GM10248 (cell line): ENCODE measurements at regions not wholly inside any gene's neighbourhood (a gene's known extent, or its start where the extent isn't known, plus 50 kb on each side); places are given as distances from the start of the nearest gene placed in this dataset.

Source experiments
- CTCF ChIA-PET: fragments of 300-600 bp; sonication (Branson Sonifier 250); formaldehyde crosslinking; extraction: SDS; loops from one replicate; lab custom pipeline; 2021; ENCODE audit warnings: antibody characterized with exemption; lab: Yijun Ruan, JAX
- POLR2A ChIA-PET: fragments of 350-650 bp; sonication (Branson Sonifier 250); formaldehyde crosslinking; extraction: SDS; loops from one replicate; lab custom pipeline; 2020; ENCODE audit warnings: antibody characterized with exemption; lab: Yijun Ruan, JAX
- DNase-seq: peaks from one replicate; pipeline ENCODE4 v3.0.0; 2012; ENCODE audit errors: extremely low spot score
- TF ChIP-seq, protein P1 (sequence below): IDR thresholded peaks from 2 replicates; pipeline ENCODE4 v1.5.1; 2012; ENCODE audit warnings: mild to moderate bottlenecking, low read depth; ENCODE audit errors: extremely low read depth, missing control alignments, control extremely low read depth

DNA sequence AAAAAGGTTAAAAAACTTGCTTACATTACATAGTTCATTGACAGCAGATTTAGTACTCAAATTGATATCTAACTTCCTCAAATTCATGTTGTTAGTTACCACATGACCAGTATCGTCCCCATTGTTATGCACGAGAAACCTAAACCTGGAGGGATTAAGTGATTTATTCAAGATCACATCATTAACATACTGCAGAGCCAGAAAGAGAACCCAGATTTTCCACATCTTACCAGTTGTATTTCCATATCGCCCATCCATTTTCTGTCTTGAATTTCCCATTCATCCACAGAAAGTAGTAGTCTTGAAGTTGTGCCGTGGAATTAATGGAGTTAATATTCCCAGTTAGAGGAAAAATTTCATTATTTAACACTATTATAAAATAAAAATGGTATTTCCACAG is 512.0 kb downstream of the METTL4 start:
- ChIA-PET CTCF (no interaction called here), POLR2A (no interaction called here)
- TF ChIP-seq, protein P1, sequence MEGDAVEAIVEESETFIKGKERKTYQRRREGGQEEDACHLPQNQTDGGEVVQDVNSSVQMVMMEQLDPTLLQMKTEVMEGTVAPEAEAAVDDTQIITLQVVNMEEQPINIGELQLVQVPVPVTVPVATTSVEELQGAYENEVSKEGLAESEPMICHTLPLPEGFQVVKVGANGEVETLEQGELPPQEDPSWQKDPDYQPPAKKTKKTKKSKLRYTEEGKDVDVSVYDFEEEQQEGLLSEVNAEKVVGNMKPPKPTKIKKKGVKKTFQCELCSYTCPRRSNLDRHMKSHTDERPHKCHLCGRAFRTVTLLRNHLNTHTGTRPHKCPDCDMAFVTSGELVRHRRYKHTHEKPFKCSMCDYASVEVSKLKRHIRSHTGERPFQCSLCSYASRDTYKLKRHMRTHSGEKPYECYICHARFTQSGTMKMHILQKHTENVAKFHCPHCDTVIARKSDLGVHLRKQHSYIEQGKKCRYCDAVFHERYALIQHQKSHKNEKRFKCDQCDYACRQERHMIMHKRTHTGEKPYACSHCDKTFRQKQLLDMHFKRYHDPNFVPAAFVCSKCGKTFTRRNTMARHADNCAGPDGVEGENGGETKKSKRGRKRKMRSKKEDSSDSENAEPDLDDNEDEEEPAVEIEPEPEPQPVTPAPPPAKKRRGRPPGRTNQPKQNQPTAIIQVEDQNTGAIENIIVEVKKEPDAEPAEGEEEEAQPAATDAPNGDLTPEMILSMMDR: no peak
- DNase-seq: no peak

DNA sequence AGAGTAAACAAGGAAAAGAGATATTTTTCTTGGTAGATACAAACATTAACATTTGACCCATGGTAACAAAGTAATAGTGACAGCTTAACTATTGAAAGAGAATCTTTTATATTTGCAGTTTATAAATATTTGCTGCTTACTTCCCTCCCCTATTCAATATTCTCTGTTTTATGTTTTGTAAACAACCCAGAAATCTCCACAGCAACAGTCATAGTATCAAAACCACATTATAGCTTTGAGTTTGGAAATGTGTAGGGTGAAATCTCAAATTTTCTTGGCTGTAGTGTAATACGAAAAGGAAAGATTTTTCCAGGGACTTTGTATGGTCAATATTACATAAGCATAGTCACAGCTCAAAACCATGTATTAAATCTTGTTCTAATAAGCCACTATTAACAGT is 511.2 kb downstream of the METTL4 start:
- ChIA-PET CTCF (no interaction called here), POLR2A (no interaction called here)
- TF ChIP-seq, protein P1: no peak
- DNase-seq: no peak

DNA sequence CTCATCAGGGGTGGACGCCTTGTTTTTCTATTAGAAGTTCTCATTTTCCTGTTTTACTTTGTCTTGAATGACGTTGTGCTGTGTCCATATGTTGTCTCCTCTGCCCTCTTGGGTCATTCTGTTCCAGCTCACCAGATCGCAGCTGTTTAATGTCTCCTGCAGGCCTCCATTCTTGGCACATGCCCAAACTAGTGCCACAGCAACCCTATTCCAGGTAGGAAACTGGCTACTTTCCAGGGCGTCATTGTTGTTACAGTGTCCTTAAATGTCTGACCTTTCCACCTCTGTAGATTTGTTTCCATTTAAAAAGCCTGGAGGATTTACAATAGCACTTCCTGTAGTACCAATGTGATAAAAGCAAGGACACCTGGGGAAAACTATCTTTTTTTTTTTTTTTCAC is 500.7 kb downstream of the METTL4 start:
- TF ChIP-seq, protein P1: no peak
- ChIA-PET CTCF (no interaction called here), POLR2A (no interaction called here)
- no peak for DNase-seq

DNA sequence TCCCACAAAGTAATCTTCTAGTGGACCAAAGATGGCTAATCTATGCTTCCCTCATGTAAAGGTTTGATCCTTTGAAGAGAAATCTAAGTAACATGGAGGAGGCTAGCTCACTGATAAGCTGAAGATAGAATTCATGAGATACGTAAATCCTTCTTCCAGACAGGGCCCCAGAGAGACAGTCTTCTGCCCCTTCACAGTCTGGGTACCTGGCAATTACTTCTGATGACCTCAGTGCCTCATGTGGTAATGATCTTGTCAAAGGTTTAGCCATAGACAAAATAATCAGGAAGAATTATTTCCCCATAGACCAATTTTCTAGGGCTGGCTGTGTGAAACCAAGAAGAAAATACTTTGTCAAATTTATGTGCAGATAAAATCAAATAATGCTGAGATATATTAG is 495.8 kb downstream of the METTL4 start:
- CTCF ChIA-PET: interaction anchor here (1.3 kb wide), 1 partner anchor 29 kb away, joined by 5 read pairs; no protein-coding TSS in a partner anchor

DNA sequence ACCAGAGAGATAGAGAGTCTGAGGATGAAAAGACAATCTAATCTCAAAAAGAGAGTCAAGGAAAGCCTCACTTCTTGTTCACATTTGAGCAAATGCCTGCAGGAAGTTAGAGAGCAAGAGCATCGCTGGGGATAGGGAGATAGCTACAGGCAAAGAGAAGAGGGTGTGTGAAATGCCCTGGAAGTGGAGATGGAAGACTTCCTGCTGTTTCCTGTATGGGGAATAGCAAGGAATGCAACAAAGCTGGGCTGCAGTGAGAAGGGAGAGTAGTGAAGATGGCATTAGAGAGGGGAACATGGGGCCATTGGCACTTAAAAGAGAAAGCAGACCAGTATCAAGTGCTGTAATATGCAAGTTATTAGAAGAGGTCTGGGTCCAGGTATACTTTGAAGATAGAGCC is 488.6 kb downstream of the METTL4 start:
- DNase-seq: no peak
- ChIA-PET POLR2A (no interaction called here), CTCF (interaction anchor here (1.4 to 2.6 kb wide), 2 partner anchors 18 to 22 kb away, joined by 3 to 9 read pairs; no protein-coding TSS in a partner anchor)
- TF ChIP-seq, protein P1: no peak

More for the DNA sequence above, 495.8 kb downstream of the METTL4 start:
- POLR2A ChIA-PET: no interaction called here
- DNase-seq: no peak
- TF ChIP-seq, protein P1: no peak

DNA sequence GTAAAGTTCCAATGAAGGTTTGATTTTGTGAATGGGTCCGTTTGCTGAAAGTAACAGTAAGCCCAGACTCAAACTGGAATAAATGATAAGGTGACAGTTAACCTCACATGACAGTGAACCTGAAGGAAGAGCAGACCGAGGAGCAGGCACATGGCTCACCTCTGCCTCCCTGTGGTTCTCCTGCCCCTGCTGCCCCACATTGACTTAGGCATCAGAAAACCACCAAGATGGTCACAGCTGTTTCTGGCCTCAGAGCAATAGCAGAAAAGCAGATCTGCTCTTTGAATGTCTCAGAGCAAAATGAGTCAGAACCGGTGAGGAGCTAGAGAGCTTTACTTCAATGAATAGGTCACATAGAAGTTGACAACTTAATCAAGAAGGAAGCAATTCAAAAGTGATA is 487.6 kb downstream of the METTL4 start:
- POLR2A ChIA-PET: no interaction called here
- DNase-seq: no peak
- CTCF ChIA-PET: interaction anchor here (0.9 to 2.1 kb wide), 3 partner anchors 11 to 21 kb away, joined by 3 to 9 read pairs (median 3); no protein-coding TSS in a partner anchor
- TF ChIP-seq, protein P1: no peak

DNA sequence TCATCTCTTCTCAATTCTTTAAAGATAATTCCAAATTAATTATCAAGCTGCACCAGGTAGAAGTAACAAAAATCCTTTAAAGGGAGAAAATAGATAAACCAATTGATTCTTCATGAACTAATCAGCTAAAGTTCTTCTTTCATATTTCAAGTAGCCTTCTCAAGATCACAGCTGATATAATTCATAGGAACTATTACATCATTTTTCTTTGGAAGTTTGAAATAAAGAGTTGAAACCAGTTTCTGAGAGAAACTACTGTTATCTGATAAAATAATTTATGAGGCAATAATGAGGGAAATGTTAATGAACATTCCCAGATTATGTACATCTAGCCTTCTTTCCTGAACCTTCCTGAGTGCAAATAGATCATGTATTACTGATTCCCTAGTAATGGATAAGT is 484.9 kb downstream of the METTL4 start:
- ChIA-PET POLR2A (no interaction called here), CTCF (interaction anchor here (1.7 kb wide), 1 partner anchor 18 kb away, joined by 7 read pairs; no protein-coding TSS in a partner anchor)
- TF ChIP-seq, protein P1: no peak
- DNase-seq: no peak
